GM19238 (cell line): ENCODE measurements at regions not wholly inside any gene's neighbourhood (a gene's known extent, or its start where the extent isn't known, plus 50 kb on each side); places are given as distances from the start of the nearest gene placed in this dataset.

ENCODE experiments used
- DNase-seq: peaks from one replicate; pipeline ENCODE4 v3.0.0; 2011; ENCODE audit warnings: low spot score; ENCODE audit not compliant: insufficient read length

GRCh38 chr7:153382641-153383101, 623.1 kb downstream of the ACTR3B start:
- no peak for DNase-seq

GRCh38 chr7:153383781-153384180, 624.2 kb downstream of the ACTR3B start:
- DNase-seq: no peak

- DNase-seq: no peak
Observed at GRCh38 chr7:153385502-153385901, 626.0 kb downstream of the ACTR3B start.

- DNase-seq: no peak
Observed at GRCh38 chr7:153386556-153386955, 627.0 kb downstream of the ACTR3B start.

DNA sequence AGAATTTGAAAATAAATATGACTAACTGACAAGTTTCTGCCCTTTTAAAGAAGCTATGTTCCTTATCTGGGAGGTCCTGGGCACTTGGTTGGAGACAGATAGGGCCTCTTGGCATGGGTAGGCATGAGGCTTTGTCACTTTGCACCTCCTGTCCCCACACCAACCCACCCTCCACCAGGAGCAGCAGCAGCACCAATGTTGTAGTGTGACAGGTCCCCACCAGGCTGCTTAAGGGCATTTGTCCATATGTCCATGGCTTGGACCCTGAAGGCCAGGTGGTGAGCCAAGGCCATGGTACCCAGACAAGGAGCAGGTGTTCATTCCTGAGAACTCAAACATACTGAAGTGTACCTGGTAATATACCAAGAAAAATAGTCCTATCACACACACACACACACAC, 629.1 kb downstream of the ACTR3B start:
- DNase-seq: no peak

DNA sequence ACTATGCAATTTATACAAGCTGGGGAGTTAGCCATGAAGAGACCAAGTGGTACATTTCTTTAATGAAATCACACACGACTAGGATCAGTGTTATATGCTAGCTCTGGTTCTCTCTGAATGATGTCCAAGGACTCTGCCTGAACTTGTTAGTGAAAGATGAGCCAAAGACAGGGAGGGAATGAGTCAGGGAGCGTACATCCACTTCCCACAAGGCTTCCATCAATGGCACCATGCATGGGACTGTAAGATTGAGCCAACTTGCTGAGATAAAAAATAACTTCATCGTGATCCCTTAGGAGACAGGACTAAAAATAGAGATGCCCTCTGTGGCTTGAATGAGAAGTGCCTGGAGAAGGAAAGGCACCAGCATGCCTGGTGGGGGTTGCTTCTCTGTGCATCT, 629.7 kb downstream of the ACTR3B start:
- no peak for DNase-seq

DNA sequence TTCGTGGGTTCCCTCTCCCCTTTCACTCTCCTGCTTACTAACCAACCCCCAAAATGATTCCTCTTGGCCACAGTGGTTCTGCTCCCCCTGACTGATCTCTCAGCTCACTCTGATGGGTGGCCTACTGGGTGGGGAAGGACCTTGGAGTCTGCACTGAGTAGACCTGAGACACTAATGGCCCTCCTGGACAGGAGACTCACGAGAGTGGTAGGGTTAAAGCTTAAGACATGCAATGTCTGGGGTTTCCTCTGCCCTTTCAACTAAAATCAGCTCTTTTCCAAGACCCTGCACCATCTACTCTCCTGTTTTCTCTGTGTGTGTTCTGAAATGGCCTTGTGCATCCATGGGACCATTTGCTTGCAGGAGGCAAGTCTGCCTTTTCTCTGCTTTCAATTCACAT, 631.4 kb downstream of the ACTR3B start:
- no peak for DNase-seq

DNA sequence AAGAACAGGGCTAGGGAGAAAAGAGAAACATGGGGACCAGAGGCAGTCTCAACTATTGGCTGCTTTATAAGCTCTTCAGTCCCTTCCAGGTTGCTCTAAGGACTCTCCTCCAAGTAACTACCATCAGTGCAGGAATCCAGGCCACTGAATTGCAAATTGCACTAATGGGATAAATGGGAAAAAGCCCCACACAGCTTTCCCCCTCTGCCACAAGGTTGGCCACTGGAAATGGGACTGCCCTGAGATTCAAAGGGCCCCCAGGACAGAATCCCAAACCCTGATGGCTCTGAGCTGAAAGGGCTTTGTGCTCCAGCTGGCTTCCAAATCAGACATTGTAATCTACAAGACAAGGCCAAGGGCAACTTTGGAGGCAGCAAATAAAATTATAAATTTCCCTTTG, 633.2 kb downstream of the ACTR3B start:
- no peak for DNase-seq

DNA sequence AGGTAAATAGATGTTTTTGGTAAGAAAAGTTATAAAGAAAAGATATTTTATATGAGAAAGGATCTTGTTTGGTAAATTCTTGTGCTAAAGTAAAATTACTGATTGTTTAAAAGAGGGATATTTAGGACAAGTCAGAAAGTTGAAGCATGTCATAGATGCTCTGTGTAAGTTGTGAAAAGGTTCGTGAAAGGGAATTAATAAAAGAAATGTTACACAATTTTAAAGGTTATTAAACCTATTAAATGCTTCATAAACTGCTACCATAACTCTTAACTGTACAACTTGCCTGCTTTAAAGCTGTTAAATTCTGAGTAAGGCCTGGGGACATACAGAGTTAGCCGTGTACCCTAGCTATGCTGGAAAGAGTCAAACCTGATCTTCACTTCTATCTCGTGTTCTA, 634.1 kb downstream of the ACTR3B start:
- DNase-seq: no peak

GRCh38 chr7:153396475-153396874, 636.9 kb downstream of the ACTR3B start:
- DNase-seq: no peak

GRCh38 chr7:153397459-153397858, 637.9 kb downstream of the ACTR3B start:
- DNase-seq: no peak

DNA sequence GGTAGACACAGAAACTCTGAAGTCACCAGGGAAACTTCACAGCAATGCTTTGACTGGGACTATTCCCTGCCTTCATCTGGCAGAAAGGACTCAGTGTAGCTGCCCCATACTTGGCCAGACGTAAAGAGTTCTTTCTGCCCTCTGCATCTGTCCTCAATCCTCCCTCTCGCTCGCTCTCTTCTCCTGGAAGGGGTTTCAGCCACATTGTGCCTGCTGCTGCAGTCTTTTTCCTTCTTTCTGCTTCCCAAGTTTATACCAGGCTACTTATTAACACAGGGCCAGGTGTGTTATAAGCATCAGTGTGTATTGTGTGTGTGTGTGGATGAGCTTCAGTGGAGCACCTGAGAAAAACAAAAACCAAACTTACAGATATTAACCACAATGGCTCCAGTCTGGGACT, 638.4 kb downstream of the ACTR3B start:
- DNase-seq: no peak

GRCh38 chr7:153398370-153398769, 638.8 kb downstream of the ACTR3B start:
- DNase-seq: no peak

DNA sequence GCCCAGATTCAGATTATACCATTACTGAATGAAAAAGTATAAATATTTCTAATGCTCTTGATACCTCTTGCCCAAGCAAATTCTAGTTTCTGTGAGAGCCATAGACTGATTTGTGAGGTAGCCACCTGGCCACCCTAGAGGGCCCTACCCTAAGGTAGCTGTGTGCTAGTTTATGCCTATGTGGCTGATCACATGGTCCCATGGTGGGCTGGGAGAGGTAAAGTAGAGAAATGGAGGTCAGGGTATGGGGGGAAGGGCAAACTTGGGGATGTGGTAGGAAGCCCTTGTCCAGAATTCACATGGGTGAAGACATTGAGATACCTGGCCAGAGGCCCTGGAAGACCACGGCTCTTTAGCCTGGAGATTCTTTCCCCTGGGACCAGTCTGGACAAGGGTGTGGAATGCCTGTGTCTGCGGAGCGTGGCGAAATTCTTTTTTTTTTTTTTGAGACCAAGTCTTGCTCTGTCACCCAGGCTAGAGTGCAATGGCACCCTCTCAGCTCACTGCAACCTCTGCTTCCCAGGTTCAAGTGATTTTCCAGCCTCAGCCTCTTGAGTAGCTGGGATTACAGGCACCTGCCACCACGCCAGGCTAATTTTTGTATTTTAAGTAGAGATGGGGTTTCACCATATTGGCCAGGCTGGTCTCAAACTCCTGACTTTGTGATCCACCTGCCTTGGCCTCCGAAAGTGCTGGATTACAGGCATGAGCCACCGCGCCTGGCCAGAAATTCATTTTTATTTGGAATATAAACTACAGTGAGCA, 639.4 kb downstream of the ACTR3B start:
- no peak for DNase-seq

DNA sequence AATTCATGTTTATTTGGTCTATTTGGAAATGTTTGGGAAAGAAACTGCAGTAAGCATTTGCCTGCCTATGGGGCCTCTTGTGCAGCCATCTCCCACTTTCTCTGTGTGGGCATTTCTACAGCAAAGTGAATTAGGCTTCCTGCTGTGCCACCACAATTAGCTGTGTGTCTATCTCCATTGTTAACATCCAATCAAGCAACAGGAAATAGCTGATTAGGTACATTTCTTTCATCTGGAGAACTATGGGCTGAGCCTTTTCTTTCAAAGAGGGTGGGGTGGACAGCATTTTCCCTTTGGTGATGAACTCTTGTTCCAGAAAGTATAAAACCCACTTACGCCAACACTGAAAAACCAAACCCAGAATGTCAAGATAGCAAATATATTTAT, 640.0 kb downstream of the ACTR3B start:
- no peak for DNase-seq

GRCh38 chr7:153400735-153401593, 641.4 kb downstream of the ACTR3B start:
- no peak for DNase-seq

GRCh38 chr7:153401795-153402720, 642.5 kb downstream of the ACTR3B start:
- no peak for DNase-seq

GRCh38 chr7:153402721-153403541, 643.4 kb downstream of the ACTR3B start:
- no peak for DNase-seq

GRCh38 chr7:153404124-153404523, 644.6 kb downstream of the ACTR3B start:
- DNase-seq: no peak

GRCh38 chr7:153404781-153405279, 645.3 kb downstream of the ACTR3B start:
- no peak for DNase-seq
